ENCODE measurements at regions not wholly inside any gene's neighbourhood (a gene's known extent, or its start where the extent isn't known, plus 50 kb on each side); places are given as distances from the start of the nearest gene placed in this dataset.

DNA sequence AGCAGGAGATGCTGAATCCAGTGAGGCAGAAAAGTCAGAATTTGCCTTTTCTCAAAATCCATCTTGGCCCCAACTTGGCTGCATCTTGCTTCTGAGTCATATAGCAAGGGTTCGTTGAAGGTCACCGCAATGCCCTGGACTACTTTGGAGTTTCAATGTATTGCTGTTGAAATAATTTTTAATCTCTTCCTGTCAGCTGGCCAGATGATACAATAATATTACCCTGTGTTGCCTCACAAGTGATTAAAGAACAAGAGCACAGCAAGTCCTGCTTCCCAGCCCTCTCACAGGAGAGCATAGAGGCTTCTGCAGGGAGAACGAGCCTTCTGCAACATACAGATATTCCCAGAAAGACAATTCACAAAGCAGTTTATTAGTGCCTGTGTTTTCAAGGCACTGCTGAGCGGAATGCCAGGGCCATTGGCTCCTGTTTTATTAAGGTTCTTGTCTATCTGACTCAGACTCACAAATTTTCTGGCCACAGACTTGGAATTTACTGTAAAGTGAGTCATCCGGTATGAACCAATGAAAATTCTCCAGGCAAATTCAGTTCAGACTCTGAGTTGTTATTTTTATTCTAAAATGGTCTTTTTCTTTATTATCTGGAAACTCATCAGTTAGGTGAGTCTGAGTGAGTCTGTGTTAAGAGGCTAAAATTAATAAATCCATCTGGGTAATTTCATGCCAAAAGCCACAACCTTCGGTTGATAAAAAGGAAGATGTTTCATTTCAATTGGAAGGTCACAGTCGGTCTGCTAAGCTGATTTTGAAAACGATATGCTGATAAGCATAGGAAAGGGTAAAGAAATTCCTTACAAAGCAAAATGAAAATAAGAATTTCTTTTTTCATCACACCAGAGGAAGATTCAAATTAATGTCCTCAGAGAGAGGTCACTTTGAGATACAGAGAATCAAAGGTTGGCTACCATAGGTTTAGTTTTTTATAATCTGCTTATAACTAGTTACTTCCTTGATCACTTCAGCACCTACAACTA, 289.4 kb upstream of the STXBP5 start:
- TF ChIP-seq FOXA1 (IDR thresholded peaks at IDR 0.05) (no peak), FOXM1 (IDR thresholded peaks at IDR 0.05; ENCODE audit: borderline replicate concordance) (no peak), ARNT (IDR thresholded peaks at IDR 0.05) (no peak), ZNF384 (IDR thresholded peaks at IDR 0.05) (no peak), BHLHE40 (IDR thresholded peaks at IDR 0.05; ENCODE audit: borderline replicate concordance) (no peak)
- TF ChIP-seq, protein P1, sequence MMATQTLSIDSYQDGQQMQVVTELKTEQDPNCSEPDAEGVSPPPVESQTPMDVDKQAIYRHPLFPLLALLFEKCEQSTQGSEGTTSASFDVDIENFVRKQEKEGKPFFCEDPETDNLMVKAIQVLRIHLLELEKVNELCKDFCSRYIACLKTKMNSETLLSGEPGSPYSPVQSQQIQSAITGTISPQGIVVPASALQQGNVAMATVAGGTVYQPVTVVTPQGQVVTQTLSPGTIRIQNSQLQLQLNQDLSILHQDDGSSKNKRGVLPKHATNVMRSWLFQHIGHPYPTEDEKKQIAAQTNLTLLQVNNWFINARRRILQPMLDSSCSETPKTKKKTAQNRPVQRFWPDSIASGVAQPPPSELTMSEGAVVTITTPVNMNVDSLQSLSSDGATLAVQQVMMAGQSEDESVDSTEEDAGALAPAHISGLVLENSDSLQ (IDR thresholded peaks at IDR 0.05), result no peak

All from HEK293T (cell line).